K562 (cell line): ENCODE measurements at regions not wholly inside any gene's neighbourhood (a gene's known extent, or its start where the extent isn't known, plus 50 kb on each side); places are given as distances from the start of the nearest gene placed in this dataset.

Experiments
- ATAC-seq: fragments of 200-7000 bp; cut with Tn5 transposase; 3 replicates; pipeline ENCODE4 v1.9.1; 2020; ENCODE audit warnings: moderate library complexity
- BruUV-seq: library from RNA; stranded (reverse); fragments of 400-500 nt; replicated peaks from 2 replicates; lab custom pipeline; 2021; lab: Mats Ljungman, UMichigan
- CTCF ChIA-PET: fragments of 300-600 bp; formaldehyde crosslinking; extraction: SDS; loops from one replicate; lab custom pipeline; 2021; ENCODE audit warnings: low intra/inter-chr PET ratio; lab: Yijun Ruan, JAX
- POLR2A ChIA-PET: fragments of 300-600, 350-650 bp; sonication (Branson Sonifier 250); formaldehyde crosslinking; extraction: SDS; loops from one replicate; lab custom pipeline; 2021; ENCODE audit warnings: antibody characterized with exemption, inconsistent platforms; lab: Yijun Ruan, JAX
- DNase-seq, 4 experiments: peaks; one replicate each; pipeline versions ENCODE4 v3.0.0 to v3.0.0-alpha.2; 2011 to 2018; ENCODE audit warnings: low spot score in 3 of 4, mixed read lengths in 3 of 4; ENCODE audit errors: extremely low read depth in 1 of 4
- FAIRE-seq: peaks from 2 replicates; lab custom pipeline; 2011; peaks lifted over from hg19 to GRCh38; lab: Jason Lieb, UNC
- H2AFZ ChIP-seq: 2 replicates; pipeline ENCODE4 v1.6.0; 2011; ENCODE audit warnings: low read depth, low read length, control low read depth, inconsistent platforms
- H3K27ac ChIP-seq: fragments of 200-600 bp; 3 replicates; pipeline ENCODE4 v1.8.0; 2011; ENCODE audit warnings: low read depth, mild to moderate bottlenecking, control low read depth, inconsistent platforms, low read length, moderate library complexity, mixed read lengths; ENCODE audit errors: extremely low read depth
- H3K27me3 ChIP-seq, 2 experiments: fragments of 300-600 bp in 1 of 2; 2 replicates in 1 of 2; 3 replicates in 1 of 2; pipeline versions ENCODE4 v1.6.0 to v1.8.0; 2011; ENCODE audit warnings: inconsistent platforms in 2 of 2, low read length in 2 of 2, mild to moderate bottlenecking in 1 of 2, mixed read lengths in 1 of 2, moderate library complexity in 1 of 2; ENCODE audit not compliant: control insufficient read depth in 2 of 2, insufficient read depth in 2 of 2
- H3K36me3 ChIP-seq: fragments of 300-600 bp; 3 replicates; pipeline ENCODE4 v1.8.0; 2011; ENCODE audit warnings: mild to moderate bottlenecking, low read length, inconsistent platforms; ENCODE audit not compliant: control insufficient read depth, insufficient read depth
- H3K4me1 ChIP-seq, 2 experiments: fragments of 200-600 bp in 1 of 2; replicated peaks in 1 of 2; 2 replicates in 1 of 2; 3 replicates in 1 of 2; pipeline versions ENCODE4 v1.5.1 to v1.8.0; 2011; ENCODE audit warnings: inconsistent platforms in 2 of 2, low read length in 2 of 2, mild to moderate bottlenecking in 1 of 2, mixed read lengths in 1 of 2, moderate library complexity in 1 of 2; ENCODE audit not compliant: control insufficient read depth in 2 of 2, insufficient read depth in 2 of 2
- H3K4me2 ChIP-seq: 2 replicates; pipeline ENCODE4 v1.6.1; 2011; ENCODE audit warnings: low read length, control low read depth, inconsistent platforms, mixed read lengths; ENCODE audit not compliant: insufficient read depth
- H3K4me3 ChIP-seq: fragments of 200-600 bp; sonication (generic), shearing (Covaris generic); 2 replicates; pipeline ENCODE4 v1.5.1; 2016; ENCODE audit warnings: control low read depth, inconsistent platforms
- H3K79me2 ChIP-seq: fragments of 200-600 bp; 3 replicates; pipeline ENCODE4 v1.8.0; 2011; ENCODE audit warnings: low read length, inconsistent platforms; ENCODE audit not compliant: control insufficient read depth, insufficient read depth
- H3K9ac ChIP-seq, 2 experiments: 2 replicates each; pipeline versions ENCODE4 v1.6.0 to v1.6.1; 2011; ENCODE audit warnings: low read depth in 2 of 2, low read length in 2 of 2, control low read depth in 1 of 2, inconsistent platforms in 1 of 2, mild to moderate bottlenecking in 1 of 2, mixed read lengths in 1 of 2; ENCODE audit not compliant: insufficient read depth in 1 of 2
- H3K9me1 ChIP-seq: one replicate; pipeline ENCODE4 v1.6.0; 2011; ENCODE audit warnings: inconsistent platforms, mild to moderate bottlenecking, low read length, moderate library complexity; ENCODE audit not compliant: control insufficient read depth, insufficient read depth
- H3K9me3 ChIP-seq: replicated peaks from 2 replicates; pipeline ENCODE4 v1.5.1; 2011; ENCODE audit warnings: low read depth, low read length, inconsistent platforms; ENCODE audit not compliant: control insufficient read depth, insufficient read depth
- H4K20me1 ChIP-seq: replicated peaks from 2 replicates; pipeline ENCODE4 v1.6.1; 2011; ENCODE audit warnings: low read length, inconsistent platforms, mixed read lengths; ENCODE audit not compliant: control insufficient read depth, insufficient read depth
- ATF2 ChIP-seq: sonication (generic); formaldehyde crosslinking; IDR thresholded peaks from 2 replicates; pipeline ENCODE4 v1.8.1; 2022; ENCODE audit warnings: missing genetic modification reagents
- C11orf30 ChIP-seq: fragments of 450-650 bp; IDR thresholded peaks from 2 replicates; pipeline ENCODE4 v1.6.1; 2016; ENCODE audit warnings: low read depth, mild to moderate bottlenecking
- CBFA2T2 ChIP-seq: fragments of 450-650 bp; conservative IDR thresholded peaks from 2 replicates; pipeline ENCODE4 v1.6.1; 2017; ENCODE audit warnings: mild to moderate bottlenecking
- HNRNPUL1 ChIP-seq: fragments of 200-400 bp; formaldehyde crosslinking; IDR thresholded peaks from 2 replicates; pipeline ENCODE4 v1.6.1; 2017; ENCODE audit warnings: low read length
- MAFF ChIP-seq: IDR thresholded peaks from 2 replicates; pipeline ENCODE4 v1.6.1; 2012; ENCODE audit warnings: low read length, improper control_type of control experiment
- MAFG ChIP-seq: fragments of 450-650 bp; conservative IDR thresholded peaks from 2 replicates; pipeline ENCODE4 v1.6.1; 2016; ENCODE audit warnings: missing genetic modification characterization, missing compliant biosample characterization
- SP1 ChIP-seq: sonication (generic); formaldehyde crosslinking; IDR thresholded peaks from 2 replicates; pipeline ENCODE4 v1.8.1; 2022; ENCODE audit warnings: mild to moderate bottlenecking, missing genetic modification reagents
- TGIF2 ChIP-seq: sonication (generic); formaldehyde crosslinking; IDR thresholded peaks from 2 replicates; pipeline ENCODE4 v1.8.1; 2022; ENCODE audit warnings: mild to moderate bottlenecking, missing genetic modification reagents, moderate library complexity
- ZBTB1 ChIP-seq: sonication (generic); formaldehyde crosslinking; IDR thresholded peaks from 2 replicates; pipeline ENCODE4 v1.8.1; 2023; ENCODE audit warnings: missing genetic modification reagents, low read depth, mild to moderate bottlenecking, borderline replicate concordance
- ZNF316 ChIP-seq: fragments of 450-650 bp; IDR thresholded peaks from 2 replicates; pipeline ENCODE4 v1.6.1; 2016
- ZNF408 ChIP-seq: fragments of 250-450 bp; sonication (Bioruptor Pico); IDR thresholded peaks from 2 replicates; pipeline ENCODE4 v1.4.0; 2020; ENCODE audit warnings: low read depth, mild to moderate bottlenecking, moderate library complexity
- ZNF589 ChIP-seq: fragments of 200-800 bp; sonication (Bioruptor generic); IDR thresholded peaks from 2 replicates; pipeline ENCODE4 v1.6.1; 2016; ENCODE audit warnings: low read depth, missing genetic modification characterization, missing compliant biosample characterization
- ZNF699 ChIP-seq: fragments of 250-450 bp; sonication (Bioruptor Pico); IDR thresholded peaks from 2 replicates; pipeline ENCODE4 v1.8.0; 2021; ENCODE audit warnings: mild to moderate bottlenecking, moderate library complexity; ENCODE audit not compliant: insufficient replicate concordance
- WGBS: fragments of 100-300 bp; shearing (Covaris generic); methylation state at CpG from one replicate; pipeline ENCODE4 v1.1.6; 2016; ENCODE audit warnings: low coverage, mixed read lengths; ENCODE audit not compliant: insufficient coverage; ENCODE audit errors: missing lambda C conversion rate; 5-methylcytosine and 5-hydroxymethylcytosine counted together
- in situ Hi-C: fragments of 300-500 bp; cut with MboI; formaldehyde crosslinking; loops from 4 replicates; pipeline ENCODE4 v1.15.0; 2018; ENCODE audit warnings: inconsistent platforms, mixed read lengths
- intact Hi-C: fragments of 100-400 bp; cut with micrococcal nuclease; formaldehyde crosslinking; loops from 2 replicates; pipeline ENCODE4 v1.14.2; 2022

GRCh38 chr18:2414235-2414634 is 157.1 kb downstream of the METTL4 start:
- H3K27me3 ChIP-seq, result no peaks in the 10 kb centered on the region
- ATAC-seq (no peak), FAIRE-seq (no peak), DNase-seq (no peak)
- CTCF ChIA-PET, result no interaction called here
- no peaks in the 10 kb centered on the region for H3K79me2 ChIP-seq
- H3K36me3 ChIP-seq, result no peaks in the 10 kb centered on the region
- H3K4me2 ChIP-seq, result no peak overlapping the region
- no peak for TF ChIP-seq ZNF408 (CRISPR knock-in tag)
- TF ChIP-seq ZNF316, result peak; percentile 81
- no peak for TF ChIP-seq ZNF699 (CRISPR knock-in tag)
- peak; percentile 54 for TF ChIP-seq C11orf30
- TF ChIP-seq MAFF, result peak; percentile 29
- no peak for TF ChIP-seq TGIF2 (CRISPR knock-in tag)
- TF ChIP-seq MAFG (tag), result peak; percentile 45
- no peak for TF ChIP-seq CBFA2T2
- no peak for TF ChIP-seq SP1 (CRISPR knock-in tag)
- no peak overlapping the region for H3K9ac ChIP-seq
- H2AFZ ChIP-seq, result no peak overlapping the region
- H3K27ac ChIP-seq, result no peak overlapping the region
- POLR2A ChIA-PET, result interaction anchor here (0.8 to 1.9 kb wide), 4 partner anchors 9 to 27 kb away, joined by 3 to 9 read pairs (median 4); no protein-coding TSS in a partner anchor
- BruUV-seq, result no TSS peak
- no peaks in the 10 kb centered on the region for H3K9me3 ChIP-seq
- H3K4me3 ChIP-seq, result no peak overlapping the region
- H3K4me1 ChIP-seq, result no peaks in the 10 kb centered on the region
- in situ Hi-C loops (no loop called here), intact Hi-C loops (no loop called here)
- no peaks in the 10 kb centered on the region for H4K20me1 ChIP-seq
- no peaks in the 10 kb centered on the region for H3K9me1 ChIP-seq

GRCh38 chr18:2415656-2416055 is 155.6 kb downstream of the METTL4 start:
- intact Hi-C loops (no loop called here), in situ Hi-C loops (no loop called here)
- no peak overlapping the region for H3K27ac ChIP-seq
- no peaks in the 10 kb centered on the region for H3K9me1 ChIP-seq
- no peaks in the 10 kb centered on the region for H4K20me1 ChIP-seq
- TF ChIP-seq ATF2 (CRISPR knock-in tag) (no peak), HNRNPUL1 (no peak), ZBTB1 (CRISPR knock-in tag) (no peak), ZNF589 (CRISPR knock-in tag) (no peak)
- no peak overlapping the region for H3K4me2 ChIP-seq
- H3K36me3 ChIP-seq, result no peaks in the 10 kb centered on the region
- no TSS peak for BruUV-seq
- POLR2A ChIA-PET, result no interaction called here
- no peaks in the 10 kb centered on the region for H3K4me1 ChIP-seq
- no peaks in the 10 kb centered on the region for H3K9me3 ChIP-seq
- H3K9ac ChIP-seq, result no peak overlapping the region
- no peak for DNase-seq
- H2AFZ ChIP-seq, result no peak overlapping the region
- peaks cover 3 to 4% of the 10 kb centered on the region in 2 experiments; a peak in 1 of 5 replicates for H3K27me3 ChIP-seq
- no peak overlapping the region for H3K4me3 ChIP-seq
- no peaks in the 10 kb centered on the region for H3K79me2 ChIP-seq
- ATAC-seq, result no peak
- FAIRE-seq, result no peak
- 9% methylated on average over 3 of the region's 3 CpGs for WGBS
- CTCF ChIA-PET, result no interaction called here
